HEK293T (cell line): ENCODE measurements at regions not wholly inside any gene's neighbourhood (a gene's known extent, or its start where the extent isn't known, plus 50 kb on each side); places are given as distances from the start of the nearest gene placed in this dataset.

Experiments
- CTCF ChIA-PET: fragments of 350-600 bp; formaldehyde crosslinking; extraction: SDS; loops from one replicate; lab custom pipeline; 2021; ENCODE audit warnings: antibody characterized with exemption, inconsistent platforms; lab: Yijun Ruan, JAX
- POLR2A ChIA-PET: fragments of 350-600 bp; formaldehyde crosslinking; extraction: SDS; loops from one replicate; lab custom pipeline; 2020; ENCODE audit warnings: antibody characterized with exemption, inconsistent platforms; lab: Yijun Ruan, JAX
- DNase-seq: peaks from one replicate; pipeline ENCODE4 v3.0.0; 2012; ENCODE audit warnings: mixed read lengths; ENCODE audit errors: extremely low spot score
- ARNT ChIP-seq: fragments of 450-650 bp; IDR thresholded peaks from 2 replicates; pipeline ENCODE4 v1.6.1; 2017; ENCODE audit warnings: mild to moderate bottlenecking
- BHLHE40 ChIP-seq: fragments of 450-650 bp; IDR thresholded peaks from 2 replicates; pipeline ENCODE4 v1.6.1; 2016; ENCODE audit warnings: mild to moderate bottlenecking, moderate library complexity, borderline replicate concordance
- CTBP1 ChIP-seq: fragments of 450-650 bp; IDR thresholded peaks from 2 replicates; pipeline ENCODE4 v1.6.1; 2016; ENCODE audit warnings: borderline replicate concordance
- ELF4 ChIP-seq: fragments of 450-650 bp; IDR thresholded peaks from 2 replicates; pipeline ENCODE4 v1.6.1; 2017; ENCODE audit warnings: antibody characterized with exemption
- FOXA1 ChIP-seq: fragments of 450-650 bp; IDR thresholded peaks from 2 replicates; pipeline ENCODE4 v1.6.1; 2016; ENCODE audit warnings: mild to moderate bottlenecking
- FOXK2 ChIP-seq: fragments of 450-650 bp; IDR thresholded peaks from 2 replicates; pipeline ENCODE4 v1.6.1; 2016; ENCODE audit warnings: mild to moderate bottlenecking
- FOXM1 ChIP-seq: fragments of 450-650 bp; IDR thresholded peaks from 2 replicates; pipeline ENCODE4 v1.6.1; 2017; ENCODE audit warnings: mild to moderate bottlenecking, borderline replicate concordance
- HDGF ChIP-seq: fragments of 450-650 bp; IDR thresholded peaks from 2 replicates; pipeline ENCODE4 v1.6.1; 2017; ENCODE audit warnings: antibody characterized with exemption, borderline replicate concordance
- L3MBTL2 ChIP-seq: fragments of 450-650 bp; conservative IDR thresholded peaks from 2 replicates; pipeline ENCODE4 v1.6.1; 2016; ENCODE audit warnings: mild to moderate bottlenecking
- LEF1 ChIP-seq: fragments of 450-650 bp; IDR thresholded peaks from 2 replicates; pipeline ENCODE4 v1.6.1; 2017; ENCODE audit warnings: mild to moderate bottlenecking, borderline replicate concordance
- NFRKB ChIP-seq: fragments of 450-650 bp; IDR thresholded peaks from 2 replicates; pipeline ENCODE4 v1.6.1; 2016; ENCODE audit warnings: mild to moderate bottlenecking, moderate library complexity
- PKNOX1 ChIP-seq: fragments of 450-650 bp; IDR thresholded peaks from 2 replicates; pipeline ENCODE4 v1.6.1; 2016
- SP1 ChIP-seq: fragments of 450-650 bp; IDR thresholded peaks from 2 replicates; pipeline ENCODE4 v1.6.1; 2017
- SUZ12 ChIP-seq: fragments of 450-650 bp; IDR thresholded peaks from 2 replicates; pipeline ENCODE4 v1.6.1; 2016; ENCODE audit warnings: mild to moderate bottlenecking
- TARDBP ChIP-seq: fragments of 450-650 bp; IDR thresholded peaks from 2 replicates; pipeline ENCODE4 v1.6.1; 2016
- ZNF384 ChIP-seq: fragments of 450-650 bp; IDR thresholded peaks from 2 replicates; pipeline ENCODE4 v1.6.1; 2016

- ChIA-PET POLR2A (no interaction called here), CTCF (no interaction called here)
- no peak for TF ChIP-seq FOXA1
- DNase-seq, result no peak
Measured at GRCh38 chr12:11958221-11959091, 112.3 kb upstream of the BCL2L14 start.

- ChIA-PET POLR2A (no interaction called here), CTCF (no interaction called here)
- no peak for TF ChIP-seq FOXK2
- TF ChIP-seq HDGF, result no peak
- TF ChIP-seq SUZ12, result no peak
- no peak for TF ChIP-seq TARDBP
- TF ChIP-seq ARNT, result no peak
- no peak for TF ChIP-seq L3MBTL2
- TF ChIP-seq FOXA1, result no peak
- no peak for TF ChIP-seq BHLHE40
- no peak for TF ChIP-seq LEF1
- TF ChIP-seq NFRKB, result no peak
- TF ChIP-seq FOXM1, result no peak
- no peak for TF ChIP-seq CTBP1
- TF ChIP-seq PKNOX1, result no peak
- TF ChIP-seq SP1, result no peak
- TF ChIP-seq ZNF384, result no peak
- TF ChIP-seq ELF4, result no peak
- no peak for DNase-seq
Measured at GRCh38 chr12:11959117-11959823, 111.5 kb upstream of the BCL2L14 start.

- POLR2A ChIA-PET, result no interaction called here
- CTCF ChIA-PET, result no interaction called here
- TF ChIP-seq PKNOX1 (no peak), CTBP1 (no peak), FOXA1 (no peak), HDGF (no peak), BHLHE40 (no peak), FOXM1 (no peak), ELF4 (no peak), NFRKB (no peak), TARDBP (no peak), SUZ12 (no peak), SP1 (no peak), FOXK2 (no peak), LEF1 (no peak), ARNT (no peak), ZNF384 (no peak), L3MBTL2 (no peak)
- DNase-seq, result no peak
Measured at GRCh38 chr12:11960646-11961045, 110.1 kb upstream of the BCL2L14 start.

GRCh38 chr12:11961686-11962085 lies 109.1 kb upstream of the BCL2L14 start:
- ChIA-PET POLR2A (no interaction called here), CTCF (no interaction called here)
- no peak for DNase-seq
- TF ChIP-seq SUZ12 (no peak), L3MBTL2 (no peak), PKNOX1 (no peak), HDGF (no peak), BHLHE40 (no peak), ZNF384 (no peak), FOXK2 (no peak), ARNT (no peak)

- no peak for TF ChIP-seq ELF4
- no peak for TF ChIP-seq ARNT
- TF ChIP-seq SUZ12, result no peak
- TF ChIP-seq BHLHE40, result no peak
- TF ChIP-seq ZNF384, result no peak
- no peak for TF ChIP-seq FOXM1
- TF ChIP-seq FOXA1, result no peak
- TF ChIP-seq PKNOX1, result no peak
- TF ChIP-seq L3MBTL2, result no peak
- no peak for TF ChIP-seq HDGF
- TF ChIP-seq SP1, result no peak
- TF ChIP-seq FOXK2, result no peak
- no peak for TF ChIP-seq CTBP1
- no peak for TF ChIP-seq NFRKB
- TF ChIP-seq TARDBP, result no peak
- no peak for TF ChIP-seq LEF1
- ChIA-PET CTCF (interaction anchor here (0.6 to 0.7 kb wide), 2 partner anchors 329 to 437 kb away, joined by 3 read pairs; no protein-coding TSS in a partner anchor), POLR2A (no interaction called here)
- DNase-seq, result no peak
Measured at GRCh38 chr12:11962860-11963259, 107.9 kb upstream of the BCL2L14 start.
